Spinal cord (tissue), 9 donors: ENCODE measurements at regions not wholly inside any gene's neighbourhood (a gene's known extent, or its start where the extent isn't known, plus 50 kb on each side); places are given as distances from the start of the nearest gene placed in this dataset.
"Not testable (repeated sequence)": the region's sequence is repeated elsewhere in the genome, so short reads cannot be mapped to it uniquely, and the experiment has no call there.

Experiments used
- DNase-seq, 6 donors: peaks; one replicate each; pipeline versions ENCODE4 v3.0.0 to v3.0.0-alpha.2; 2013 to 2015; ENCODE audit warnings: low spot score in 6 of 6, low read depth in 4 of 6
- H3K27ac ChIP-seq: one replicate; pipeline ENCODE4 v1.5.1; 2013; ENCODE audit warnings: low read depth, low read length, control low read depth
- H3K27me3 ChIP-seq: one replicate; pipeline ENCODE4 v1.6.1; 2013; ENCODE audit warnings: low read length; ENCODE audit not compliant: control insufficient read depth, insufficient read depth
- H3K36me3 ChIP-seq: one replicate; pipeline ENCODE4 v1.6.1; 2013; ENCODE audit warnings: low read length; ENCODE audit not compliant: control insufficient read depth, insufficient read depth
- H3K4me1 ChIP-seq: one replicate; pipeline ENCODE4 v1.6.1; 2013; ENCODE audit warnings: low read length; ENCODE audit not compliant: control insufficient read depth, insufficient read depth
- H3K4me3 ChIP-seq: one replicate; pipeline ENCODE4 v1.5.1; 2013; ENCODE audit warnings: low read depth, low read length, control low read depth
- H3K9me3 ChIP-seq: one replicate; pipeline ENCODE4 v1.6.1; 2013; ENCODE audit warnings: low read length; ENCODE audit not compliant: control insufficient read depth, insufficient read depth
- WGBS: methylation state at CpG from one replicate; pipeline ENCODE4 v1.1.5; 2013; ENCODE audit warnings: missing lambda C conversion rate; ENCODE audit not compliant: insufficient coverage; 5-methylcytosine and 5-hydroxymethylcytosine counted together
- donor health status: healthy.

- 93% methylated on average over 7 of the region's 8 CpGs for WGBS
- Histone ChIP-seq H3K27ac (no peak overlapping the region), H3K27me3 (no peaks in the 10 kb centered on the region), H3K4me3 (no peak overlapping the region), H3K9me3 (no peaks in the 10 kb centered on the region), H3K4me1 (no peaks in the 10 kb centered on the region), H3K36me3 (no peaks in the 10 kb centered on the region)
- no peak for DNase-seq
Observed at GRCh38 chr20:22729616-22730236, 145.4 kb upstream of the FOXA2 start.

GRCh38 chr20:22732751-22733150 lies 148.4 kb upstream of the FOXA2 start:
- H3K9me3 ChIP-seq = no peaks in the 10 kb centered on the region
- H3K4me1 ChIP-seq = no peaks in the 10 kb centered on the region
- H3K4me3 ChIP-seq = no peak overlapping the region
- no peak for DNase-seq
- no peak overlapping the region for H3K27ac ChIP-seq
- 94% methylated on average over 4 of the region's 4 CpGs for WGBS
- no peaks in the 10 kb centered on the region for H3K36me3 ChIP-seq
- no peaks in the 10 kb centered on the region for H3K27me3 ChIP-seq

- H3K4me1 ChIP-seq, H3K27me3 ChIP-seq, DNase-seq, H3K27ac ChIP-seq, H3K36me3 ChIP-seq, H3K9me3 ChIP-seq, H3K4me3 ChIP-seq: not testable (repeated sequence)
- 93% methylated on average over 8 of the region's 9 CpGs for WGBS
Observed at GRCh38 chr20:22734946-22735647, 150.7 kb upstream of the FOXA2 start.

- no peak for DNase-seq
- H3K36me3 ChIP-seq = no peaks in the 10 kb centered on the region
- no peaks in the 10 kb centered on the region for H3K9me3 ChIP-seq
- no peaks in the 10 kb centered on the region for H3K4me1 ChIP-seq
- no peaks in the 10 kb centered on the region for H3K27me3 ChIP-seq
- no CpG with 5 or more reads among the region's 2 CpGs for WGBS
- no peak overlapping the region for H3K4me3 ChIP-seq
- no peak overlapping the region for H3K27ac ChIP-seq
Observed at GRCh38 chr20:22740829-22741228, 156.5 kb upstream of the FOXA2 start.

GRCh38 chr20:22744341-22745193 lies 160.2 kb upstream of the FOXA2 start:
- DNase-seq = no peak
- WGBS = no CpG with 5 or more reads among the region's 2 CpGs
- Histone ChIP-seq H3K36me3 (no peaks in the 10 kb centered on the region), H3K4me3 (no peak overlapping the region), H3K4me1 (no peaks in the 10 kb centered on the region), H3K27me3 (no peaks in the 10 kb centered on the region), H3K9me3 (no peaks in the 10 kb centered on the region), H3K27ac (no peak overlapping the region)

GRCh38 chr20:22745194-22745500 lies 160.8 kb upstream of the FOXA2 start:
- H3K9me3 ChIP-seq = no peaks in the 10 kb centered on the region
- H3K27me3 ChIP-seq = no peaks in the 10 kb centered on the region
- H3K4me3 ChIP-seq = no peak overlapping the region
- H3K27ac ChIP-seq = no peak overlapping the region
- no peaks in the 10 kb centered on the region for H3K36me3 ChIP-seq
- no CpG with 5 or more reads among the region's 1 CpG for WGBS
- no peaks in the 10 kb centered on the region for H3K4me1 ChIP-seq
- DNase-seq = no peak

GRCh38 chr20:22746957-22747356 lies 162.6 kb upstream of the FOXA2 start:
- Histone ChIP-seq H3K36me3 (no peaks in the 10 kb centered on the region), H3K9me3 (no peaks in the 10 kb centered on the region), H3K4me3 (no peak overlapping the region), H3K27ac (no peak overlapping the region), H3K4me1 (no peaks in the 10 kb centered on the region), H3K27me3 (no peaks in the 10 kb centered on the region)
- no peak for DNase-seq
- WGBS = 88% methylated on average over 3 of the region's 5 CpGs

GRCh38 chr20:22752324-22752723 lies 168.0 kb upstream of the FOXA2 start:
- Histone ChIP-seq H3K4me3 (no peak overlapping the region), H3K36me3 (no peaks in the 10 kb centered on the region), H3K27me3 (no peaks in the 10 kb centered on the region), H3K27ac (no peak overlapping the region), H3K9me3 (no peaks in the 10 kb centered on the region), H3K4me1 (no peaks in the 10 kb centered on the region)
- no peak for DNase-seq
- WGBS = 86% methylated on average over 1 of the region's 1 CpG

GRCh38 chr20:22757424-22758183 lies 173.2 kb upstream of the FOXA2 start:
- H3K27me3 ChIP-seq = no peaks in the 10 kb centered on the region
- 96% methylated on average over 5 of the region's 10 CpGs for WGBS
- no peaks in the 10 kb centered on the region for H3K36me3 ChIP-seq
- no peak overlapping the region for H3K27ac ChIP-seq
- no peaks in the 10 kb centered on the region for H3K9me3 ChIP-seq
- no peak for DNase-seq
- no peaks in the 10 kb centered on the region for H3K4me1 ChIP-seq
- no peak overlapping the region for H3K4me3 ChIP-seq
